ENCODE measurements at regions not wholly inside any gene's neighbourhood (a gene's known extent, or its start where the extent isn't known, plus 50 kb on each side); places are given as distances from the start of the nearest gene placed in this dataset.
"Not testable (repeated sequence)": the region's sequence is repeated elsewhere in the genome, so short reads cannot be mapped to it uniquely, and the experiment has no call there.

GRCh38 chr7:114813624-114814023 lies 108.3 kb upstream of the MDFIC start:
- TF ChIP-seq CTCF (IDR thresholded peaks at IDR 0.05) = no peak
- no peak for TF ChIP-seq POLR2AphosphoS5 (IDR thresholded peaks at IDR 0.05; ENCODE audit: insufficient read depth in 1 of 2, low read depth in 1 of 2)
- no peak for TF ChIP-seq POLR2A (IDR thresholded peaks at IDR 0.05)
- Histone ChIP-seq H3K36me3 (no peaks in the 10 kb centered on the region), H3K27ac (no peak overlapping the region), H3K27me3 (no peaks in the 10 kb centered on the region), H3K4me1 (no peaks in the 10 kb centered on the region), H3K9me3 (no peaks in the 10 kb centered on the region), H3K4me3 (no peak overlapping the region)
- no peak for DNase-seq (ENCODE audit: extremely low spot score in 2 of 2)
- intact Hi-C loops (cut with DNase I) = no loop called here

- H3K27me3 ChIP-seq; H3K4me3 ChIP-seq; H3K36me3 ChIP-seq; H3K27ac ChIP-seq; DNase-seq (ENCODE audit: extremely low spot score in 2 of 2); H3K9me3 ChIP-seq; intact Hi-C loops (cut with DNase I): not testable (repeated sequence)
- H3K4me1 ChIP-seq = peaks cover 25% of the 10 kb centered on the region
Observed at GRCh38 chr7:114817036-114817435, 104.9 kb upstream of the MDFIC start.

GRCh38 chr7:114818501-114818900 lies 103.4 kb upstream of the MDFIC start:
- no peak overlapping the region for H3K27ac ChIP-seq
- H3K27me3 ChIP-seq = no peaks in the 10 kb centered on the region
- DNase-seq (ENCODE audit: extremely low spot score in 2 of 2) = no peak
- no peak overlapping the region for H3K4me3 ChIP-seq
- TF ChIP-seq POLR2A (IDR thresholded peaks at IDR 0.05) (no peak), CTCF (IDR thresholded peaks at IDR 0.05) (no peak)
- intact Hi-C loops (cut with DNase I) = no loop called here
- no peaks in the 10 kb centered on the region for H3K9me3 ChIP-seq
- H3K36me3 ChIP-seq = no peaks in the 10 kb centered on the region
- peaks cover 25% of the 10 kb centered on the region for H3K4me1 ChIP-seq

- DNase-seq (ENCODE audit: extremely low spot score in 2 of 2) = no peak
- intact Hi-C loops (cut with DNase I) = no loop called here
Observed at GRCh38 chr7:114819616-114820362, 102.1 kb upstream of the MDFIC start.

GRCh38 chr7:114821030-114821900 lies 100.6 kb upstream of the MDFIC start:
- no peak for DNase-seq (ENCODE audit: extremely low spot score in 2 of 2)
- TF ChIP-seq POLR2A (IDR thresholded peaks at IDR 0.05) (no peak), CTCF (IDR thresholded peaks at IDR 0.05) (no peak), POLR2AphosphoS5 (IDR thresholded peaks at IDR 0.05; ENCODE audit: insufficient read depth in 1 of 2, low read depth in 1 of 2) (no peak)
- H3K4me3 ChIP-seq = no peak overlapping the region
- H3K36me3 ChIP-seq = no peaks in the 10 kb centered on the region
- no peaks in the 10 kb centered on the region for H3K27me3 ChIP-seq
- no peaks in the 10 kb centered on the region for H3K9me3 ChIP-seq
- intact Hi-C loops (cut with DNase I) = no loop called here
- no peak overlapping the region for H3K27ac ChIP-seq
- H3K4me1 ChIP-seq = peaks cover 25% of the 10 kb centered on the region

More at GRCh38 chr7:114819616-114820362, 102.1 kb upstream of the MDFIC start:
- no peaks in the 10 kb centered on the region for H3K9me3 ChIP-seq
- no peaks in the 10 kb centered on the region for H3K27me3 ChIP-seq
- TF ChIP-seq POLR2AphosphoS5 (IDR thresholded peaks at IDR 0.05; ENCODE audit: insufficient read depth in 1 of 2, low read depth in 1 of 2) (peak in 1 of 2 donors; percentile 77), CTCF (IDR thresholded peaks at IDR 0.05) (no peak), POLR2A (IDR thresholded peaks at IDR 0.05) (no peak)
- H3K36me3 ChIP-seq = no peaks in the 10 kb centered on the region
- H3K27ac ChIP-seq = no peak overlapping the region
- H3K4me1 ChIP-seq = peaks cover 25% of the 10 kb centered on the region
- no peak overlapping the region for H3K4me3 ChIP-seq

All from vagina (tissue), 2 donors.